OCI-LY7 (cell line): ENCODE measurements at regions not wholly inside any gene's neighbourhood (a gene's known extent, or its start where the extent isn't known, plus 50 kb on each side); places are given as distances from the start of the nearest gene placed in this dataset.

Experiments used
- BruUV-seq: library from RNA; stranded (reverse); fragments of 400-500 nt; replicated peaks from 2 replicates; lab custom pipeline; 2021; lab: Mats Ljungman, UMichigan
- CTCF ChIA-PET: fragments of 300-600 bp; sonication (Branson Sonifier 250); formaldehyde crosslinking; loops from one replicate; lab custom pipeline; 2022; ENCODE audit warnings: antibody characterized with exemption; ENCODE audit not compliant: unreplicated experiment; lab: Charles Lee
- POLR2A ChIA-PET: fragments of 300-600 bp; sonication (Branson Sonifier 250); formaldehyde crosslinking; loops from one replicate; lab custom pipeline; 2022; ENCODE audit warnings: antibody characterized with exemption; lab: Charles Lee
- DNase-seq: peaks from one replicate; pipeline ENCODE4 v3.0.0-alpha.2; 2015; ENCODE audit warnings: low spot score
- H2AFZ ChIP-seq: fragments of 200-600 bp; sonication (generic), shearing (Covaris generic); 2 replicates; pipeline ENCODE4 v1.6.1; 2014; ENCODE audit warnings: mild to moderate bottlenecking, antibody characterized with exemption, low read length, moderate library complexity
- H3K27ac ChIP-seq: fragments of 200-600 bp; sonication (generic); 2 replicates; pipeline ENCODE4 v1.5.1; 2014; ENCODE audit warnings: mixed run types, low read depth, mild to moderate bottlenecking, moderate library complexity, low read length, inconsistent platforms; ENCODE audit not compliant: poor library complexity, severe bottlenecking
- H3K36me3 ChIP-seq: fragments of 200-600 bp; sonication (generic); 2 replicates; pipeline ENCODE4 v1.6.1; 2014; ENCODE audit warnings: mild to moderate bottlenecking, antibody characterized with exemption, low read length, moderate library complexity, mixed read lengths; ENCODE audit not compliant: insufficient read depth
- H3K4me1 ChIP-seq: fragments of 200-600 bp; sonication (generic); 2 replicates; pipeline ENCODE4 v1.5.1; 2014; ENCODE audit warnings: mild to moderate bottlenecking, low read length; ENCODE audit not compliant: insufficient read depth, poor library complexity, severe bottlenecking
- H3K4me2 ChIP-seq: fragments of 200-600 bp; sonication (generic); 2 replicates; pipeline ENCODE4 v1.6.1; 2014; ENCODE audit warnings: mild to moderate bottlenecking, low read length
- H3K4me3 ChIP-seq: fragments of 200-600 bp; sonication (generic); 2 replicates; pipeline ENCODE4 v1.5.1; 2014; ENCODE audit warnings: mild to moderate bottlenecking, low read depth, low read length; ENCODE audit not compliant: poor library complexity, severe bottlenecking
- H3K79me2 ChIP-seq: fragments of 200-600 bp; sonication (generic); 2 replicates; pipeline ENCODE4 v1.6.1; 2016; ENCODE audit warnings: low read depth, mild to moderate bottlenecking, low read length, moderate library complexity, mixed read lengths; ENCODE audit not compliant: insufficient read depth
- H3K9me2 ChIP-seq: fragments of 200-600 bp; sonication (generic); 2 replicates; pipeline ENCODE4 v1.6.1; 2016; ENCODE audit warnings: mild to moderate bottlenecking, low read length, mixed read lengths; ENCODE audit not compliant: insufficient read depth
- H3K9me3 ChIP-seq: fragments of 200-600 bp; sonication (generic); 2 replicates; pipeline ENCODE4 v1.6.1; 2014; ENCODE audit warnings: mild to moderate bottlenecking, mixed run types, low read length, mixed read lengths
- H4K20me1 ChIP-seq: fragments of 200-600 bp; sonication (generic); 2 replicates; pipeline ENCODE4 v1.6.1; 2014; ENCODE audit warnings: mild to moderate bottlenecking, antibody characterized with exemption, low read length, moderate library complexity, mixed read lengths; ENCODE audit not compliant: insufficient read depth
- EZH2phosphoT487 ChIP-seq: fragments of 200-600 bp; sonication (generic); IDR thresholded peaks from 2 replicates; pipeline ENCODE4 v1.6.1; 2018; ENCODE audit warnings: low read depth, borderline replicate concordance, mild to moderate bottlenecking, mixed run types, antibody characterized with exemption, low read length, moderate library complexity, mixed read lengths
- intact Hi-C: fragments of 100-400 bp; cut with micrococcal nuclease; formaldehyde crosslinking; loops from one replicate; pipeline ENCODE4 v1.10.0; 2022; ENCODE audit not compliant: unreplicated experiment
- TF ChIP-seq, protein P1 (sequence below): fragments of 200-600 bp; sonication (generic); conservative IDR thresholded peaks from 2 replicates; pipeline ENCODE4 v1.5.1; 2014; ENCODE audit warnings: mild to moderate bottlenecking, antibody characterized with exemption, low read length, moderate library complexity, mixed read lengths

- no TSS peak for BruUV-seq
- no peak overlapping the region for H3K4me3 ChIP-seq
- CTCF ChIA-PET: no interaction called here
- no peak for DNase-seq
- POLR2A ChIA-PET: no interaction called here
- no peak for TF ChIP-seq EZH2phosphoT487
- TF ChIP-seq, protein P1, sequence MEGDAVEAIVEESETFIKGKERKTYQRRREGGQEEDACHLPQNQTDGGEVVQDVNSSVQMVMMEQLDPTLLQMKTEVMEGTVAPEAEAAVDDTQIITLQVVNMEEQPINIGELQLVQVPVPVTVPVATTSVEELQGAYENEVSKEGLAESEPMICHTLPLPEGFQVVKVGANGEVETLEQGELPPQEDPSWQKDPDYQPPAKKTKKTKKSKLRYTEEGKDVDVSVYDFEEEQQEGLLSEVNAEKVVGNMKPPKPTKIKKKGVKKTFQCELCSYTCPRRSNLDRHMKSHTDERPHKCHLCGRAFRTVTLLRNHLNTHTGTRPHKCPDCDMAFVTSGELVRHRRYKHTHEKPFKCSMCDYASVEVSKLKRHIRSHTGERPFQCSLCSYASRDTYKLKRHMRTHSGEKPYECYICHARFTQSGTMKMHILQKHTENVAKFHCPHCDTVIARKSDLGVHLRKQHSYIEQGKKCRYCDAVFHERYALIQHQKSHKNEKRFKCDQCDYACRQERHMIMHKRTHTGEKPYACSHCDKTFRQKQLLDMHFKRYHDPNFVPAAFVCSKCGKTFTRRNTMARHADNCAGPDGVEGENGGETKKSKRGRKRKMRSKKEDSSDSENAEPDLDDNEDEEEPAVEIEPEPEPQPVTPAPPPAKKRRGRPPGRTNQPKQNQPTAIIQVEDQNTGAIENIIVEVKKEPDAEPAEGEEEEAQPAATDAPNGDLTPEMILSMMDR: no peak
- H3K4me1 ChIP-seq: no peaks in the 10 kb centered on the region
- H3K9me2 ChIP-seq: no peaks in the 10 kb centered on the region
- no peaks in the 10 kb centered on the region for H3K36me3 ChIP-seq
- no peaks in the 10 kb centered on the region for H3K79me2 ChIP-seq
- intact Hi-C loops: no loop called here
- H3K9me3 ChIP-seq: no peaks in the 10 kb centered on the region
- H3K27ac ChIP-seq: no peak overlapping the region
- no peaks in the 10 kb centered on the region for H4K20me1 ChIP-seq
- H2AFZ ChIP-seq: no peak overlapping the region
- H3K4me2 ChIP-seq: no peak overlapping the region
These were observed 146.7 kb upstream of the AFDN start for GRCh38 chr6:167679790-167680604.

DNA sequence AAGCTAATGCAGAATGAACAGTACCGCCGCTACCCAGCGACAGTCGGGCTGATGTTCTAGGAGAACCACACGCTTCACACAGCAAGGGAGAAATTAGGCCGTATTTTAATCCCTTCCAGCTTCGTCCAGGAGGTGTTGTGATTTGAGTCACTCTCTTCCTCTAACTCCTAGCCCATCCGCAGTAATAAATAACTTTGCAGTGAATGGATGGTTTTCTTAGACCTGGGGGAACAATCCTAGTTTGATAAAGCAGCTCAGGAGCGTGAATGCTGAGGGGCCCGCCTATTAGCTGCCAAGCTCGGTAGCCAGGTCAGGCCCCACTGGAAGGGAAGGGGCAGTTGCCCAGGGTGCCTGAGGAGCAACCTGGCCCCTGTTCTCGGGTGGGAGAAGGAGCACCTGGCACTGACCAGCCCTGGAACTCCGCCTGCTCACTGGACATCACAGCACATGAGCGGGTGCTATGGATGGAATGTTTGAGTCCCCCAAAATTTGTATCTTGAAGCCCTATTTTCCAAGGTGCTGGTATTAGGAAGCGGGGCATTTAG, 146.0 kb upstream of the AFDN start:
- TF ChIP-seq EZH2phosphoT487: no peak
- TF ChIP-seq, protein P1: no peak
- Histone ChIP-seq H3K4me1 (no peaks in the 10 kb centered on the region), H3K79me2 (no peaks in the 10 kb centered on the region), H3K27ac (no peak overlapping the region), H3K4me3 (no peak overlapping the region), H3K36me3 (no peaks in the 10 kb centered on the region), H4K20me1 (no peaks in the 10 kb centered on the region), H3K9me3 (no peaks in the 10 kb centered on the region), H3K9me2 (no peaks in the 10 kb centered on the region), H3K4me2 (no peak overlapping the region), H2AFZ (no peak overlapping the region)
- CTCF ChIA-PET: no interaction called here
- BruUV-seq: no TSS peak
- POLR2A ChIA-PET: no interaction called here
- DNase-seq: no peak
- intact Hi-C loops: no loop called here

GRCh38 chr6:167682125-167682524, 144.6 kb upstream of the AFDN start:
- Histone ChIP-seq H3K4me2 (no peak overlapping the region), H3K27ac (no peak overlapping the region), H3K4me1 (no peaks in the 10 kb centered on the region), H3K9me2 (no peaks in the 10 kb centered on the region), H3K9me3 (no peaks in the 10 kb centered on the region), H3K79me2 (no peaks in the 10 kb centered on the region), H3K36me3 (no peaks in the 10 kb centered on the region), H4K20me1 (no peaks in the 10 kb centered on the region), H2AFZ (no peak overlapping the region), H3K4me3 (no peak overlapping the region)
- BruUV-seq: no TSS peak
- ChIA-PET POLR2A (no interaction called here), CTCF (no interaction called here)
- no peak for TF ChIP-seq EZH2phosphoT487
- TF ChIP-seq, protein P1: no peak
- no peak for DNase-seq
- intact Hi-C loops: no loop called here
